Stimulated activated CD4-positive, alpha-beta T cell treated with anti-CD3 and anti-CD28 coated beads, Interleukin-15, amount 100 ng/mL, for 48 hours (primary cell): ENCODE measurements at regions not wholly inside any gene's neighbourhood (a gene's known extent, or its start where the extent isn't known, plus 50 kb on each side); places are given as distances from the start of the nearest gene placed in this dataset.

Experiments
- DNase-seq, 2 donors: peaks; one replicate each; pipeline ENCODE4 v3.0.0-alpha.2; 2020; ENCODE audit warnings: low read depth in 2 of 2

- no peak for DNase-seq
Measured at GRCh38 chr5:5637173-5637572, 214.7 kb downstream of the ICE1 start.

- no peak for DNase-seq
Measured at GRCh38 chr5:5634817-5635216, 212.3 kb downstream of the ICE1 start.

DNA sequence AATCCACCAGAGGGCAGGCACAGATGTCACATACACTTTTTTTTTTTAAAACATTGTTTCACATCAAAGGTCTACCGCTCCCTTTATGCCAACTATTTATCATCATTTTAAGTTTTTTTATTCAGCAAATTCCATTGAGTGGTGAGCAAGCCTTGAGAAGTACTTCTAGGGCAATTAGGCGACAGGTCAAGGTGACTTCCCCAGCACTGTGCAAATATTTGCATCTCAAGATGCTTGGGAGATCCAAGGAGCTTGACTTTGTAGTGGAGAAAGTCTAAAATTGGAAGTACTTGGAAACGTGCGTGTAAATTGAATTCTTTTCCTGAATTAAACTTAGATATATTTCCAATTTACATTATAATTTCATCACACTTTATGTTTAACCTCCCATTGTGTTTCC, 211.1 kb downstream of the ICE1 start:
- DNase-seq = no peak

DNA sequence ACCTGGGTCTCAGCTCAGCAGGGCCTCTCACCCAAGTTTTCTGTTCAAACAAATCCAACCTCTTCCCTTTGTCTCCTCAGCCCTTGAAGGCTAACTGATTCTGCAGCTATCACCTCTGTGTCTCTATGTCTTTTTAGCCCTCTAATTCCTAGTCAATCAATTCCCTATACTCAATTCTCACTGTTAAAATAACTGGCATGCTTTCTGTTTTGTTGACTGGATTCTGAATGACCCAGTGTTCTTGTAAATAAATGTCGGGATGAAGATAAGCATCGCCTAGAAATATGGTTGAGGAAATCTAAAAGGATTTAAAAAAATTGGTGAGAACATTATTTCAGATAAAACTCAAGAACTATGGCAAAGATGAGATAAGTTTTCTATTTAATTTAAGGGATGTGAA, 210.2 kb downstream of the ICE1 start:
- DNase-seq = no peak

GRCh38 chr5:5629607-5629978, 207.1 kb downstream of the ICE1 start:
- no peak for DNase-seq

DNA sequence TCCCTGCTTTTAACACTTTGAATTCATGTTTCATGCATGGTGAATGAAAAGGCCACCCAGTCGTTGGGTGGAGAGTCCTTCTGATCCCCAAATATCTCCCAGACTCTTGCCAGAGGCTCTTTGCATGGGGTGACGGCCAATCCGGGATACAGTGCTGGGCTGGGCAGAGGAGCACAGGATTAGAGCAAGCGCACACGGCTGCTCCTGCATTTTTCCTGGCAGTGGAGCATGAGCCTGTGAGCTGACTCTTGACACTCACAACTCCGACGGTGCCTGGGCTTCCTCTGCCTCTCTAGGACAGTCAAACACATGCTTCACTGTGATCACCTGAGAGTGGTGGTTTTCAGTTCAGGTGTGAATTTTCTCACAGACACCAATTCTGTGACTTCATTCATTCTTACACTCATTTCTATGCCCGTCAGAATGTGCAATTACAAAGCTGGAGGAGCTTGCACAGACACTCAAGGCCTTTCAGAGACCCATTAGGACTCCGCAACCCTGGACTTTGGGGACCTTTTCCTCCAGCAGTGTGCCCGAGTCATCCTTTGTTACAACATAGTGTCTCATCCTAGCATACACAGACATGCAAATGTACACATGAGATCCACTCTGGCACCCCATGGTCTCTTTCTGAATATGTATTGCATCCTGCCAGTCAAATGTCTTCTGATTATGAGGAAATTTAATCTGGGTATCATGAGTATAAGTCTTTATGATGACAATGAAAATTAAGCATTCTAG, 206.6 kb downstream of the ICE1 start:
- no peak for DNase-seq

DNA sequence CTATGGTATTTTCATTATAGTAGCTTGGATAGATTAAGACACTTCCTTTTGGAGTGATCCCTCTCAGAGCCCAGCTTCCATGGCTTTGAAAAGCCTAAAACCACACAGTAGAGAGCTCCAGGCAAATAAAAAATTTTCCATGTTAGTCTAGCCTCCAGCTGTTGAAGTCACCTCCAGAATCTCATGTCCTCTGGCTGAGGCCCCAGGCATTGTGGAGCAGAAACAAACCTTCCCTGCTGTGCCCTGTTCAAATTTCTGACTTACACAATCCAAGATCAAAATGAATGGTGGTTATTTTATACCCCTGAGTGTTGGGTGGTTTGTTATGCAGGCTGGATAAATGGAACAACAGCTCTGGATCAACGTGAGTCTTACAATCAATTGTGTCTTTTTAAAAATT, 203.9 kb downstream of the ICE1 start:
- DNase-seq = no peak

GRCh38 chr5:5625491-5625890, 203.0 kb downstream of the ICE1 start:
- DNase-seq = no peak

GRCh38 chr5:5623397-5623796, 200.9 kb downstream of the ICE1 start:
- DNase-seq = no peak

GRCh38 chr5:5622806-5623205, 200.3 kb downstream of the ICE1 start:
- no peak for DNase-seq

- no peak for DNase-seq
Measured at GRCh38 chr5:5619546-5619945, 197.1 kb downstream of the ICE1 start.

- DNase-seq = no peak
Measured at GRCh38 chr5:5617024-5617423, 194.5 kb downstream of the ICE1 start.

GRCh38 chr5:5616247-5616895, 193.9 kb downstream of the ICE1 start:
- no peak for DNase-seq

GRCh38 chr5:5615569-5615968, 193.1 kb downstream of the ICE1 start:
- DNase-seq = no peak

DNA sequence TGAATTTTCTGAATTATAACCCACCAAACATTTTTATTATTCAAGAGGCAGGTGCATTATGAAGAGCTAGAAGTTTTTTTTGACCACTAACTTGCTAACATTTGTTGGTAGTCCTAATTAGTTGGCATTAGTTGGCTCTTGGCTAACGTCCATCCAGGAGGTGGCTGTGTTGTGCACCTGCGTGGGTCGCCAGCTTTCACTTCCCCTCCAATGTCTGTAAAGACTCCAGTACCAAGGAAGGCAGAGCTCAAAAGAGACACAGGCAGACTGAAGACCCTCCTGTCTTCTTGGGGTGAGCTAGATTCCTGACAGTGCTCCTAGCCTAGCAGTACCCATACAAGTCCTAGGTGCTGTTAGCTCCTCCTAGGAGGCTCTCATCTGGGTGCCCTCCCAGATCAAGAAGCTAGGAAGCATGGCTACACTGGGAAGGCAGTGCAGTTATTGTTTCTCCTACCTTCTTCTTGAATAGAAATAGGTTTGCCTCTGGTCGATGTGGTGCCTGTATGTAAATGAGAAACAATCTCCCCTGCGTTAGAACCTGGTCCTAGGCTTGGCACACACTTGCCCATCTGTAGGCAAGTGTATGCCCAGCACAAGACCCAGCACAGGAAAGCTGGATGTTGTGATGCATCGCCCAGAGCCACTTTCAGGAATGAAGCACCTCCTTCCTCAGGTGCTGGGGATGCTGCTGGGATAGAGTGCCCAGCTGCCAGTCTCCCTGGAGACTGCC, 190.9 kb downstream of the ICE1 start:
- DNase-seq = no peak

GRCh38 chr5:5612096-5612495, 189.6 kb downstream of the ICE1 start:
- DNase-seq = no peak

GRCh38 chr5:5609935-5610334, 187.5 kb downstream of the ICE1 start:
- DNase-seq = no peak

DNA sequence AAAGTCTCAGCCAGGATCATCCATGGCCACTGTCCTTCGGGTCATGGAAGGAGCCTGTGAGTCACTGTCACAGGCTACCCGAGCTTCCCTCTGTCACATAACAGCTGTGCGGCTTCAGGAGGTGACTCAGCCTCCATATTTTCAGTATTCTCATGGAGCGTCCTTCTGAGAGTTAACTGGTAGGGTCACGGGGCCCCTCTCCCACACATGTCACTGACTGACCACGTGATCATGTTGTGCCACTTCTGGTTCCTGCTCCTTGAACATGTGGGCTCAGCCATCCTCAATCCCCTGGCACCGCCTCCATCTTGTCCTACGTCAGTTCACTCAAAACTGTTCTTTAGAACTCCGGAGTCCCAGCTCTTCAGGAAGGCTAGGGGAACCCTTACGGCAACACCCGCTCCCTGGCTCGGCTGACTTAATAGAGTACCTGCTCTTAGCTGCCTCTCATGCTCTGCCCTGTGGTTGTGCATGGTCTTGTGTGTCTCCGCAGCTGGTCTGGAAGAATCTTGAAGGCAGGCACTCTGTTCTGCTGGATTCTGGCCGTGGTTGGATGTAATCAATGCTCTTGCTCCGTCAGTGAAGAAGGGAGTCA, 182.8 kb downstream of the ICE1 start:
- no peak for DNase-seq

- DNase-seq = no peak
Measured at GRCh38 chr5:5602554-5602953, 180.1 kb downstream of the ICE1 start.

DNA sequence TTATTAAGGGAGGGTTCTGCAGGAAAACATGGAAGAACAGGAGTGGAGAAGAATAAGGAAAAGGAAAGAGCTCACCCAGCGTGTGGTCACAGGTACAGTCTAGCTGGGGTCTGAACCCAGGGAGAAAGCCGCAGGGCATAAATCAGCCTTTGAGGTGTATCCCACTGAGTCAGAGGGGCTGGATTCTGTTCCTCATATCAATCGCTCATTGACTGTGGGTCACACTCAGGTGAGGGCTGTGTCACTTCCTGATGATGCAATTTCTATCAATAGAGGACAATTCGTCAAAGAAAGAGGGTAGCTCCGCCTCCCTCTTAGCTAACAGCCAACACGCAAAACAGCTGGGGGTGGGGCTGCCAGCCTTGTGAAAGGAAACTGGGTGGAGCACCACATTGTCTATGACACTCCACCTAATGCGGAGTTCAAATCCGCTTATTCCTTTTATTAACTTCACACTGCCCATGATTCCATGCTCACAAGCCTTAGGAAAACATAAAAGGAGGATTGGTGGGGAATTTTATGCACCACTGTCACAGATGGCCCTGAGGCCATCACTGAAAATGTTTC, 176.2 kb downstream of the ICE1 start:
- no peak for DNase-seq

GRCh38 chr5:5593391-5593790, 170.9 kb downstream of the ICE1 start:
- no peak for DNase-seq

DNA sequence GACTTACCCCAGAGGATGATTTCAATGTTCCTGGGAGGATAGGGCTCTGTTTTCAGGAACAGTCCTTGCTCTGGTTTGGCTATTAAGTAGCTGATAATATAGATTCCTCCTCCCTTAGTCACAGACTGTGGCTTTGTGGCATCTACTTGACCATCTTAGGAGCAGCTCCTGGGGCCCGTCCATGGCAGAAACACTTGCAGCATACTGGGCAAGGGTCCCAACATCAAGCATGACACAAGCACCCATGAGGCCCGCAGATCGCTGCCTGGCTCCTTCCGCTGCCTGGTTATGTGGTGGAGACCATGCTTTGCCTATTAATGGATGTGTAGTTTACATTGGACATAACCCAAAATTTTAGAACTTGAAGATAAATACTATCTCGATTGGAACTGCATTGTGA, 170.1 kb downstream of the ICE1 start:
- DNase-seq = no peak
